UCSD-AML1 (cell line): ENCODE measurements at regions not wholly inside any gene's neighbourhood (a gene's known extent, or its start where the extent isn't known, plus 50 kb on each side); places are given as distances from the start of the nearest gene placed in this dataset.
"Not testable (repeated sequence)": the region's sequence is repeated elsewhere in the genome, so short reads cannot be mapped to it uniquely, and the experiment has no call there.

Experiments
- DNase-seq: peaks from one replicate; lab custom pipeline; 2025; ENCODE audit not compliant: unreplicated experiment; lab: John Stamatoyannopoulos, UW

DNA sequence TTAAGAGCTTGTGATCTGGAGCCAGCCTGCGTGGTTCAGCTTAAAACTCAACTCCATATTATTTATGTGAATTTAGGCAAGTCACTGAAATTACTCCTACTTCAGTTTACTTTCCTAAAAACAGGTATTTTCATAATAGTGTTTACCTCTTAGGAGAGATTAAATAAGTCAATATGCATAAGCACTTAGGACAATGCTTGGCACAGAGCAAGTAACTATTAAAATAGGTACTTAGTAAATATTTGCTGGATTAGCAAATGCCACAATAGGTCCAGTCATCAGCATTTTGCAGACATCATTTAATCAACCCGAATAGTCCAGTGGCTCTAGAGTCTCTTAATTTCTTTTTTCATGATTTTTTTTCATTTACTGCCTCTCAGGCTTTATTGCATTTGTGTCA, 78.6 kb upstream of the PTPRK start:
- DNase-seq = no peak

DNA sequence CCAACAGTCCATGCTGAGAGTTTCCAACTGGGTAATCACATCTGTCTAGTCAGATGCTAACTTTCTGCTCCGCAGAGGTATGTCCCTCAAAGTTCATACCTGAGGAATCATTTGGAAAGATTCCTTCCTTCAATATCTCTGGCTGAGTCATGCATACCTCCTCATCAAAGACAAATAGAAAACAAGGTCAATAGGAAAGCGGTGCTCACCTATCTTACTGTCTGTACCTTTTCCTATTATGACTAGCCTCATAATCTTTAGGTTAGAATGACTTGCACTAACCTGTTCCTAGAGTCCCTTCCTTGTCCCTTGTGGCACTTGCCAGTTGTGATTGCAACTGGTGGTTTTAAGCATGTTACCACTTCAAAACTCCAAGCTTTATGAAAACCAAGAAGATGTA, 78.2 kb upstream of the PTPRK start:
- no peak for DNase-seq

DNA sequence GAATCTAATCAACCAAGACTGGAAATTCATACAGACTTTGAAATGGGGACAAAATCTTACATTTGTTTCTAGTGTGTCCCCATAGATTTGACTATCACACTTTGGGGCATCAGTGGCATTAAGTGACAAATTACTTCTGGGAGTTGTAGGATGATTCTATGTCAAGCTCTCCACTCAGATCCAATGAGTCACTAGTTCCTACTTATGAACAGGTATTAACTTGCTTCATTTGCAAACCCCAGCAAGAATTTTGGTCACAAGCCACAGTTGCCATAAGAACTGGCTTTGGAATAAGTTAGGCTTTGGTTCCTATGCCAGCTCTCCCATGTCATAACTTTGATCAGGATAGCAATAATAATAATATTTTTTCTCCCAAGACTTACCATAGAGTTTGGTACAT, 77.6 kb upstream of the PTPRK start:
- no peak for DNase-seq

DNA sequence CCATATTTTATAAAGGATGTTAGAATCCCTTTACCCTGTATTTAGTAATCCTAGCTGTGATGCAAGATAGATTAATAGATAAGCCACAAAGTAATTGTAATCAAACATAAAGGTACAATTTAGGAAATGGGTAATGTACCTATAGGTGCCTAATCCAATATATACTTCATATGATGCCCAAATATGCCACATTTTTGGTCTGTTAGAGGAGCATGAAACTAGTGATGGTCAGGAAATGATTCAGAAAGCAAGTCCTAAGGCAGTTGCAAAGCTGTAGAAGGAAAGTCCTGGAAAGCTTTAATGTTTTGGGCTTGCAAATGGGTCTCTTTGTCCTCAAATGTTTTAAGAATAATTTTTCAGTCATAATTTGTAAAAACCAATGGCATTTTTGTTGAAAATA, 76.6 kb upstream of the PTPRK start:
- no peak for DNase-seq

DNA sequence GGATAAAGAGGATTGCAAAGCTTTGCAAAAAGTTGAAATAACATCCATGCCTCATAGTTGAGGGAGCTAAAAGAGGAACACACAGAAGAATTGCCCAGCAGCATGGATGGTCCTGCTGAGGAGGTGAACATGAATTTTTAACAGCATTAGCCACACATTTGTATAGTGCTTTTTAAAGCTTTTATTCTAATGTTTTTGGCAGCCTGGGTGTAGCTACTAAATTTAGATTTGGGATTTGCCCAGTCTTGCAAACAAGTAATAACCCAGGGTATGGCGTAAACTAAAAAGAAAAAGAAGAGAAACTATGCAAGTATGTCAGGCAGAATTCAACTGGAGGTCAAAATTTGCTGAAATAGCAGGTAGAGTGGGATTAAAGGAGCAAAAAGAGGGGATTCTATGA, 75.1 kb upstream of the PTPRK start:
- no peak for DNase-seq

DNA sequence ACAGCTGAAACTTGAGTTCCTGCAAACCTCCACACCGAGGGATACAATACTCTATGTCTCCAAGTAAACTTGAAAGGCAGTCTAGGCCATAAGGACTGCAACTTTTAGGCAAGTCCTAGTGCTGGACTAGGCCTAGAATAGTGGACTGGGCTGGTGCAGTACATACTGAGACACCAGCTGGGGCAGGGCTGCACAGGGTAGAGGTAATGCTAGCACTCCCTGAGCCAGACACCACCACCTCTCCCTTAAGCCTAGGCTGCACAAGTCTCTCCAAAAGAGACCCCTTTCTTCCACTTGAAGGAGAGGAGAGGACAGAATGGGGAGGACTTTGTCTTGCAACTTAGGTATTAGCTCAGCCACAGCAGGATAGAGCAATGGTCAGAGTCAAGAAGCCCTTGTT, 65.7 kb upstream of the PTPRK start:
- no peak for DNase-seq

DNA sequence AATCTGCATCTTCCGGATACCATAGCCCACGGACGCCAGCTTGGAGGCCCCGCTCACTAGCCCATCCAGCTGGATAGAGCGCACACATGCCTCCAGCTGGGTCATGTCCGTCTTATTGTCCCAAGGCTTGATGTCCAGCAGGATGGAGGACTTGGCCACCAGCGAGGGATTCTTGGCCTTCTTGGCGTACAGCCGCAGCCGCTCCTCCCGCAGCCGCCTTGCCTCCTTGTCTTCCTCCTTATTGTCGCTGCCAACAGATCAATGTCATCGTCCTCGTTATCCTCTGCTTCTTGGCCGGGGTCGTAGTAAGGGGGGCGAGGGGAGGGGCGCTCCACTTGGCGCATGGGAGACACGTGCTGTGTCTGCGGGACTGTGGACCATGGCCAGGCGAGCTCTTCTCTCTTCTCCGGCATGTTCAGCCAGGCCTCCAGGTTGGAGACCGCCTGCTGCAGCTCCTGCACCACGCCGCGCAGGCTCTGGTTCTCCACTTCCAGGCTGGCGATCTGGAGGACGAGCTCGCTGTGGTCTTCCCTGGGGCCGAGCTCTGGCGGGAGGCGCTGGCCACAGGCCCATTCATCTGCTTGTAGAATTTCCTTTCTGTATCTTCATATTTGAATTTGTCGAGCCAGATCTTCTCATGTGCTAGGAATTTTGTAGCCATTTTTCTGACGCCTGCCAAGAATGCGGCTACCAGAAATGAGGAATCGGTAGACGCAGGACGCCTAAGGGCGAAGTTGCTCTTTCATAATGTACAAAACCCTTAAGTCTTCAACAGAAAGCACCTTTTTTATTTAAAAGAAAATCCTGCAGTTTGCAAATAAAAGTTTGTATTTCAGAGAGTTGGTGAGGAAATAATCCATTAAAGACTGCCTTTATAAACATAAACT, 60.1 kb upstream of the PTPRK start:
- DNase-seq = no peak

DNA sequence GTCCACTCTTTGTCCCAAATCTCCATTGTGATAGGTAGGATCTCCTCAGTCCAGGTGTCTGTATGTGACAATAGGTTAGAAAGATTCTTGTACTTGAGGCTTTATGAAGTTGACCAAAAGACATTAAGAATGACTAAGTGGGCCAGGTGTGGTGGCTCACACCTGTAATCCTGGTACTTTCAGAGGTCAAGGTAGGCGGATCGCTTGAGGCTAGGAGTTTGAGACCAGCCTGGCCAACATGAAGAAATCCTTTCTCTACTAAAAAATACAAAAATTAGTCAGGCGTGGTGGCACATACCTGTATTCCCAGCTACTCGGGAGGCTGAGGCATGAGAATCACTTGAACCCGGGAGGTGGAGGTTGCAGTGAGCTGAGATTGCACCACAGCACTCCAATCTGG, 54.9 kb upstream of the PTPRK start:
- DNase-seq = not testable (repeated sequence)

DNA sequence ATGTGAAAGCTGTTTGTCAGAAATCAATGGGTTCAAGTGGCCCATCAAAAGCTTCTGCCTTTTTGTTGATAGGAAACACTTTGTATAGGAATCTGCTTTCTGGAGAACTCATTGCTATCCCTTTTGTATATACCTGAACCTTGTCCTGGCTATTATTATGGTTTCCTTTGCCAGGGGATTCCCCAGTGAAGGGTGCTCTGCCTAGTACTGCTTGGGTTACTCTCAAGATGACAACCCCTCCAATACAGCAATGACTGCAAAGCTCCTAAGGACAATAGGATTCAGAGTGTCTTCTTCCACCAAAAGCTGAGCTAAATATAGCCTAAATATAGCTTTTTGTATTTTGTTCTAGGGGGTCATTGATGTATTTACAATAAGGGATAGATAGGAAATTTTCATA, 54.0 kb upstream of the PTPRK start:
- no peak for DNase-seq

DNA sequence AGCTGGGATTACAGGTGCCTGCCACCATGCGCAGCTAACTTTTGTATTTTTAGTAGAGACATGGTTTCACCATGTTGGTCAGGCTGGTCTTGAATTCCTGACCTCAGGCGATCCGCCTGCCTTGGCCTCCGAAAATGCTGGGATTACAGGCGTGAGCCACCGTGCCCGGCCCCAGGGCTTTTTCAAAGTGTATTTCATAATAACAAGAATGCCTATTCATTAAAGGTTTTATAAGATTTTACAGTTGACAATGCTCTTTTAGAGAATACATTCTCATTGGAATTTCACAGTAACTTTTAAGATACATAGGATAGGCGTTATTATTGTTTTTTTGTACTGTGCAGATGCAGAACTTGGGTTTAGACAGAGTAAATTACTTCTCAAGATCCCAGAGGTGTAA, 52.6 kb upstream of the PTPRK start:
- DNase-seq = no peak

DNA sequence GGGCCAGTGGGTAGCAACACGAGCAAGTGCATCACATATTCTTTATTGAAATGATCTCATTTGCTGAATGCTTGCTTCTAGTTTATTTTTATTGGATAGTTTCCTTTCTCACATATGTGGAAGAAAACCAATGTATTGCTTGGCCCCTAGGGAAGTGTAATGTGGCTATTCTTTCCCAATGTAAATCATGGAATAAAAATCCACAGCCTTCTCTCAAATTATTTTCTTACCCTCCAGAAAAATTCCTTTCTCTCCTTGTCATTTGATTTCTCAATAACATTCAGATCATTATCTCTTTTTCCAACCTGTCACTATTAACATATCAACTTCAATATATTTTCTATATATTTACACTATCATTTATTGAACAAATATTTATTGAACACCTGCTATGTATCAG, 51.9 kb upstream of the PTPRK start:
- DNase-seq = no peak

DNA sequence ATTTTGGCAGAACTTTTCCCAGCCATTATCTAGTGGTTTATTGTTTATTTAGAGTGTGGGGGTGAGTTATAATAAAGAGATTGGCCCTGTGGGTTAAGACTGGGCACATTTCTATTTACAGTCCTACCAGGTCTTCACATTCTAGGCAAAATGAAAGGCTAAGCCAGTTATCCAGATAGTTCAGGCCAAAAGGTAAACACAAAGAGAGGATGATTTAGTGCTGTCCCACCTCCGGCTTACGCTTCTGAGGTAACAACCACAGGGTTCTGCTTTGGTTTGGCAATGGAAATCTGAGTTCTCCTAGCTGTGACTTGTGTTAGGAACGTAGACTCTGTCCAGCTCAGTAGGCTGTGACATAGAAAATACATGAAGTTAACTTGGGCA, 50.3 kb upstream of the PTPRK start:
- no peak for DNase-seq

DNA sequence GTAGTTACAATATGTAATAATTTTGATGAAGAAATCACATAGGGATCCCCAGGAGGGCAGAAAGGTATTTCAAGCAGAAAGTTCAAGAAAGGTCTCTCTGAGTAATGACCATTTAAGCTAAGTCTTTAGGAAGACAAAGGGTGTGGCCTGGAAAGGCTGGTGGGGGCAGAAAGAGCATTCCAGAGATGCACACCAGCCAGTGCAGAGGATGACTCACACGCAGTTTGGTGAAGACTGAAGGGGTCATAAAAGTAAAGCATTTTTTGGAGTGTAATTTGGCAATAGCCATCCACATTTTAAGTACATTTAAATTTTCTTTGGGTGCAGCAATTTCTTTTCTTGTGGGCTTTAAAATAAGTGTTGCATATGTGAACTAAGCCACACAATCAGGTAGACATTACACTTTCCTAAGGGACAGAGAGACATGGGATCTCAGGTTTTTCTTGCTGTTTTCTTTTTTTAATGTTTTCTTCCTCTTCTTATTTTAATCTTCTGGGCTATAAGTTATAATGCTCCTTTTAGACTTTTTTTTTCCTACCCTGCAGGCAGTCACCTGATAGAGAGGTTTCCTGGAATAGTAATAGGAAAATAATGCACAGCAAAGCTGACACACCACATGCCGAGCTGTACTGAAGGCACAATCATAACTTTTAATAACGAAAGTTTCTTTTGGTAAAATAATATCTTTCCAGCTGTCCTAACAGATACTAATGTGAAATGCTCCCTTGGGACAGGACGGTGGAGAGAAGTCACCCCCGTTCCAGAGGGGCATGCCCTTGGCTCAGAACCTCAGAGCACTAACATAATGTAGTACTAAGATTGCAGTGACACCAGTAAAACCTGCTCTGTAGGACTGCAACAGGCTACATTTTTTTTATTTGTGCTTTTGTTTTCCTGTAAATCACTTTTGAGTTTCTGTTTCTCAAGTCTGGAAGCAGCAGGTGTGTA, 49.6 kb upstream of the PTPRK start:
- no peak for DNase-seq
